ENCODE measurements at regions not wholly inside any gene's neighbourhood (a gene's known extent, or its start where the extent isn't known, plus 50 kb on each side); places are given as distances from the start of the nearest gene placed in this dataset.
"Not testable (repeated sequence)": the region's sequence is repeated elsewhere in the genome, so short reads cannot be mapped to it uniquely, and the experiment has no call there.

DNA sequence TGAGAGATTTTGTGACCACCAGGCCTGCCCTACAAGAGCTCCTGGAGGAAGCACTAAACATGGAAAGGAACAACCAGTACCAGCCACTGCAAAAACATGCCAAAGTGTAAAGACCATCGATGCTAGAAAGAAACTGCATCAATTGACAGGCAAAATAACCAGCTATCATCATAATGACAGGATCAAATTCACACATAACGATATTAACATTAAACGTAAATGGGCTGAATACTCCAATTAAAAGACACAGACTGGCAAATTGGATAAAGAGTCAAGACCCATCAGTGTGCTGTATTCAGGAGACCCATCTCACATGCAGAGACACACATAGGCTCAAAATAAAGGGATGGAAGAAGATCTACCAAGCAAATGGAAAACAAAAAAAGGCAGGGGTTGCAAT lies 182.4 kb downstream of the PRELID2 start:
- DNase-seq, result not testable (repeated sequence)

DNA sequence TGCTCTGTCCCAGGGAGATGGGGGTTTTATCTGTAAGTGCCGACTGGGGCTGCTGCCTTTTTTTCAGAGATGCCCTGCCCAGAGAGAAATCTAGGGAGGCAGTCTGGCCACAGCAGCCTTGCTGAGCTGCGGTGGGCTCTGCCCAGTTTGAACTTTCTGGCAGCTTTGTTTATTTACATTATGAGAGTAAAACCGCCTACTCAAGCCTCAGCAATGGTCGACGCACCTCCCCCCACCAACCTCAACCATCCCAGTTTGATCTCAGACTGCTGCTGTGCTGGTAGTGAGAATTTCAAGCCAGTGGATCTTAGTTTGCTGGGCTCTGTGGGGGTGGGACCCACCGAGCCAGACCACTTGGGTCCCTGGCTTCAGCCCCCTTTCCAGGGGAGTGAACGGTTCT lies 188.0 kb downstream of the PRELID2 start:
- DNase-seq, result not testable (repeated sequence)

DNA sequence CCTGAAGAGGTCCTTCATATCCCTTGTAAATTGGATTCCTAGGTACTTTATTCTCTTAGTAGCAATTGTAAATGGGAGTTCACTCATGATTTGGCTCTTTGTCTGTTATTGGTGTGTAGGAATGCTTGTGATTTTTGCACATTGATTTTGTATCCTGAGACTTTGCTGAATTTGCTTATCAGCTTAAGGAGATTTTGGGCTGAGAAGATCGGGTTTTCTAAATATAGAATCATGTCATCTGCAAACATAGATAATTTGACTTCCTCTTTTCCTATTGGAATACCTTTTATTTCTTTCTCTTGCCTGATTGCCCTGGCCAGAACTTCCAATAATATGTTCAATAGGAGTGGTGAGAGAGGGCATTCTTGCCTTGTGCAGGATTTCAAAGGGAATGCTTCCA lies 191.9 kb downstream of the PRELID2 start:
- DNase-seq, result peak; percentile 15

DNA sequence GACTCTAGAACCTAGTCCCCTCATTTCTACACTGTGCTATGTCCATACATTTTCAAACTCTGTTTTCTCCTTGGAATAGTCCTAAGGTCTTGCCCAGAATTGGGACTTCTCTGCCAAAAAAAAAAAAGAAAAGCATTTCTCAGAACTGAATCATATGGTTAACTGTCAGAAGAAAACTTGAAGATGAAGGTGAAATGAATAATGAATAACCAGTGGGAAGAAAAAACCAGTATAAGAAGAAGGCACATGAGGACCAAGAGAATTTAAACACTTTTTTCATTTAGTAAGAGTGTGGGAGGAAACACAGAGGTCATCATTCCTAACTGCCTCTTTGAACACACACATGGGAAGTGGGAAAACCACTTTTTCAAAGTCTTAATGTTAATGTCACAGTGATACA lies 197.7 kb downstream of the PRELID2 start:
- no peak for DNase-seq

DNA sequence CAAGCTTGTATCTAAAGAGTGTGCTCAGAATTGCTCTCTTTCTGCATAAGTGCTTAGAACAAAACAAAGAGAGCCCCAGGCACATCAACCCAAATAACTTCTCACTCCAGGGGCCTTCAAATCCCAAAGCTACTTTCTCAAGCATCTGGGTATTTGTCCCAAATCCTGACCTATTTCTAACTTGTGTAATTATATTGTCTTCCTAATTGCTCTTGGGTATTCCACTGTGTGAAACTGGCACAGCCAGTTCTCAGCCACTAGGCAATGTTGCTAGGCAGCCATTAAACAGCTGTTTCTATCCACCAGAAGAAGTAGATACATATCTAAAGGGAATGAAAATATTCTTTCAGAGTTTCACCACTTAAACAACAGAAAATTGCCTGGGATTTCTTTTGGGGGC lies 198.8 kb downstream of the PRELID2 start:
- DNase-seq, result no peak

DNA sequence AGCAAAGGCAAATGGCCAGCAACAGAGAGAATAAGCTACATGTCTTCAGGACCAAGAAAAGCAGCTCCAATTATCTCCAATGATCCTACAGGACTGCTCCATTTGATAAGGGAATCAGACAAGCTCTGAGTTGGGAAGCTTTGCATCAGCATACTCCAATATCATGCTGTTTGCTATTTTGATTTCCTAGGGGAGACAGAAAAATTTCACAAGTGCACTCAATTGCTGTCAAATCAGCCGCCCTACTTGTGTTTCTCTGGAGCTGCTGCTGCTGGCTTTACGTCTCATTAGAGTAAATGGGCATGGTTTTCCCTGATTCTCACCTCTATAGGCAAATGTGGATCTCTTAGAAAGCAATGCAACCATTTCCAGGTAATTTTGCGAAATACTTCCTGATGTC lies 201.7 kb downstream of the PRELID2 start:
- DNase-seq, result no peak

DNA sequence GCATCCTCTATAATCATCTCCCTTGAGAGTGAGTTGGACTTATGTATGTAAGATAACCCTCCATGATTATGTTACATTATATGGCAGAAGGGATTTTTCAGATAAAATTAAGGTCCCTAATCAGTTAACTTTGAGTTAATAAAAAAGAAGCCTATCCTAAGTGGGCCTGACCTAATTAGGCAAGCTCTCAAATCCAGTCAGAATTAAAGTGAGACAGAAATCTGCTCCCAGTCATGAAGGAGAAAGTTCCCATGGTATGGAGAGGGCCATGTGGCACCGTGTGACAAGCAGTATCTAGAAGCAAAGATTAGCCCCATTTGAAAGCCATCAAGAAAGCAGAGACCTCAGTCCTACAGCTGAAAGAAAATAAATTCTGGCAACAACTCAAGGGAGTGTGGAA lies 202.4 kb downstream of the PRELID2 start:
- DNase-seq, result no peak

DNA sequence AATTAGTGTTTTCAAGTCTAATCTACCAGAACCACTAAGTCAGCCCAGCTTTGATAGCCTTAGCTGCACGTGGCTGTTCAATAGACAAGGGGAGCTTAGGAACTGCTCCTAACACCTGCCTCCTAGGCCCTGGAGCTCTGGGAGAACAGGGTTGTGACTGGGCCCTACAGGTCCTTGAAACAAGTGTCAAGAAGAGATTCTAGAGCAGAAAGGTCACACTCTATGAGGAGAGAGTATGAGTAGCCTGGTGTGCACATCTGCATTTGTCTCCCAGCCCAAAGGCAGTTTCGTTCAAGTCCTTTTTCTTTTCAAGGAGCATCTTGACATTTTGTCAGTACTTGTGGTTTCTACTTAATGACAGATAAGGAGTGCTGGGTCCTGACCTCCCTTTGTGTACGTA lies 206.1 kb downstream of the PRELID2 start:
- peak; percentile 13 for DNase-seq

DNA sequence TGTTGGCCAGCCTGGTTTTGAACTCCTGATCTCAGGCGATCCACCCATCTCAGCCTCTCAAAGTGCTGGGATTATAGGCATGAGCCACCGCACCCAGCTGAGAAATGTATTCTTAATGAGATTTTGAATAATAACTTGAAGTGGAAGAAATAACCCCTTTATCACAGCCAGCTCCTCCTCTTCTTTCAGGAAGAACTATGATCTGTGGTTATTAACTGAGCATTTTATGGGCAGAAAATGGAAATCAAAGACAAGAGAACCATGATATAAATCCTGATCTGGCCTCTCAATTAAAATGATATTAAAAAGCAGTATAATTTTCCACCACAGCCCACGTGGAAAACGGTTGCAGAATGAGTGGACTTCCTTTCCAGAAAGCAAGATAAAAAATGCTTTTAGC lies 206.6 kb downstream of the PRELID2 start:
- no peak for DNase-seq

DNA sequence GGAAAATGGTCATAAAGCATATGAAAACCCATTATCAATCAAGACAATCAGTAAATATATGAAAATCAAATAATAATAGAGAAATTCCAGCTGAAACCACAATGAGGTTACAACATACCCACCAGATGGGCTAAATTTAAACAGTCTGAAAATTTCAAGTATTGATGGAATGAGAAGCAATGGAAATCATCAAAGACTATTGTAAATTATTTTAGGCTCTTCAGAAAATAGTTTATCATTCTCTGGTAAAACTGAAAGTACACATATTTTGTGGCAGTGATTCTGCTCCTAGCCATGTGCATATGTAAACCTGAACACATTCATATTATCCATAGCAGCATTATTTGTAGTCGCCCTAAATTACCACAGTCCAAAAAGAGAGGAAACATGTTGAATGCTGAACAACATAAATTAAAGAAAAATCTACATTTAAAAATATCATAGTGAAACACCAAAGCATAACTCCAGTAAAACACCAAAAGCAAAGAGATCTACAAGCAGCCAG lies 215.3 kb downstream of the PRELID2 start:
- no peak for DNase-seq

DNA sequence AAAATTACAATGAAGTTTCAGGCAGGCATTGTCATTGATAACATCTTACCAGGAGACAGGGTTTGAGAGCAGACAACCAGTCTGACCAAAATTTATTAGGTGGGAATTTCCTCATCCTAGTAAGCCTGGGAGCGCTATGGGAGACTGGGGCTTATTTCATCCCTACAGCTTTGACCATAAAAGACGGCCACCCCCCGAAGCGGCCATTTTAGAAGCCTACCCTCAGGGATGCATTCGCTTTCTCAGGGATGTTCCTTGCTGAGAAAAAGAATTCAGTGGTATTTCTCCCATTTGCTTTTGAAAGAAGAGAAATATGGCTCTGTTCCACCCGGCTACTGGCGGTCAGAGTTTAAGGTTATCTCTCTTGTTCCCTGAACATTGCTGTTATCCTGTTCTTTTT lies 218.4 kb downstream of the PRELID2 start:
- not testable (repeated sequence) for DNase-seq

DNA sequence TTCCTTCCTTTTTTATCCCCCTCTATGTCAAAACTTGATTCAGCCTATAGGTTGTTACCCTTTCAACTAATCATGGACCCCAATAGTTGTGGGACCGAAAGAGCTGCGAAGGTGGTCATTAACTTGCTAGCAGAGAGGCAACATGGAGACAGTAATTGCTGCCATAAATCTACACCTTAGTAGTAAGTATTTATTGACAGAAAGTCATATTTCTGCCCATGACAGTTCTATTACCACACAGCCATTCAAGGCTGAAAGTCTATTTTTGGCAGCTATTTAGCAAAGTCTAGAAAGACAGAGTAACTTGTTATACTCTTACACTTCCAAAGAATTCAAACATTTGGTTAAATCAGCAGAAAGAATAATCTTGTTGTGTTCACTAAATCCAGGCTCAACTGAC lies 236.2 kb downstream of the PRELID2 start:
- no peak for DNase-seq

DNA sequence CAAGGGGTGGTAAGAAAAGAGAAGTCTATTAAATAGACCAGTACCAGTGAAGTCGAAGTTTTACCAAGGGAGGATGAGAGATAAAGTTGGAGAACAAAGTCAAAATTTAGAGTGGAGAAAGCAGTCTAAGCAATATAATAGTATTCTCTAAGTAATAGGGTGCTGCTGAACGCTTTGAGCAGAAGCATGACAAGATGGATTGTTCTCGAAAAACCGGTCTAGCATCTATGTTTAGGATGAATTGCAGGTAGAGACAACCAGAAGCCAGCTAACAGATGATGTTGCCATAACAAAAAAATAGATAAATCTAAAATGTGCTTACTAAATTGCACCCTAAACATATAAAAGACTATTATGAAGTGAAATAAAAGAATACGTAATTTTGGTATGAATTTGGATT lies 237.0 kb downstream of the PRELID2 start:
- DNase-seq, result no peak

DNA sequence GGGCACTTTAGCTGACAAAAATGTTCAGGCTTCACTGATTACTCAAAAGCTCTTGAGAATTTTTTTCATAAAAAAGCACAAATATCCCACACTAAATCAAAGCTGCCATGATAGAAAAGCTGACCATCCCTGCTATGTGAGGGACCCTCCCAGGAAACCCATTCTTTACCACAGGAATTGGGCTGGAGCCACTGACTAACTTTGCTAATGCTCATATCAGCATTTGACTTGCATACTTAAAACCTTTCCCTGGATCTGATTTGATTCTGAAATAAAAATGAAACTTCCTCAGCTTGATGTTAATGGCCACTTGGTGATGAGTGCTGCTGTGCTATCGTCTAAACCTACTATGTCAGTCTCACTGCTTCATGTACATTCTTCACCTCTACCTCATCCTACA lies 243.6 kb downstream of the PRELID2 start:
- no peak for DNase-seq

DNA sequence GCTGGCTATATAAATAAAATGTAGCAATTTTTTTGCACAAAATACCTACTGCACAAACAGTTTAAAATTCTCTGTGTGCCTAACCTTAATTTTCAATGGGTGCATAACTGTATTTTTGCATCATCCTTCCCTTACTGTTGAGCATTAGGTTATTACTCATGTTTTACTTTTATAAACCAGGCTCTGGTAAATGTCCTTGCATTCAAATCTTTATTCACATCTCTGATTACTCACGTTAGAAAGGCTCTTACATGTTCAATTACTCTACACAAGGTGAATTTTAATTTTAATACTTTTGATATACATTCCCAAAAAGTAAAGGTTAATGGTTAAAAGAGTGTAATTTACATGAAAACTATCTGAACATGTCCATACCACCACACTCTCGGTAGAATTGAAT lies 246.1 kb downstream of the PRELID2 start:
- DNase-seq, result no peak

DNA sequence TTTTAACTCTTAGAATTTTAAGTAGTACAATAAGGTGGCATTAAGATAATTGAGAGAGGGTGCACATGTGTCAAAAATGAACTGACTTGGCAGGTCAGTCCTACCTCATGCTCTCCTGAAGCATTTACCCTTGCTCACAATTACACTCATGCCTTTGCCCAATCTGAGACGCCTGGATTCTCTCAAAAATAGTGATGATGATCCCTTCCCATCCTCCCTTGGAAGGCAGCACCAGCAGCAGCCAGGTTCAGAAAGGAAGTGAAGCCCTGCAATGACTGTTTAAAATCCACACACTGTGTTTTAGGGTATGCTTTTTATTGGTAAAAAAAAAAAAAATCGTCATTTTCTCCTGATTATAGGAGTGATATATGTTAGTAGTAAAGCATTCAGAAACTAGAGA lies 246.6 kb downstream of the PRELID2 start:
- DNase-seq, result no peak

DNA sequence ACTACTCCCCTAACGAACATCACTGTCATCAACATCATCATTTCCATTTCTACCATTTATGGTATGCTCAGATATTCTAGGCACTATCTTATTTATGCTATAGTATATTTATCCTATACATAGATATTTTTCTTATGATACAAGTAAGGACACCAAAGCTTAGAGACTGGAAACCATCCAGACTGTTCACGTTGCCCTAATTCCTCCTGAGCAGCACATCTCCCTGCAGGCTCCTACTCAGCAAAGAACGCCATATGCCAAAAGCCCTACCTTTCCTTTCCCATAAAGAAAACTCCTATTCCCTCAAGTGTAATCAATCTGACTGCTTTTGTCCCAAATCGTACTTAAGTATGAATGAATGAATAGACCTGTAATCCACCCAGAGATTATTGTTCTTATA lies 247.0 kb downstream of the PRELID2 start:
- DNase-seq, result no peak

DNA sequence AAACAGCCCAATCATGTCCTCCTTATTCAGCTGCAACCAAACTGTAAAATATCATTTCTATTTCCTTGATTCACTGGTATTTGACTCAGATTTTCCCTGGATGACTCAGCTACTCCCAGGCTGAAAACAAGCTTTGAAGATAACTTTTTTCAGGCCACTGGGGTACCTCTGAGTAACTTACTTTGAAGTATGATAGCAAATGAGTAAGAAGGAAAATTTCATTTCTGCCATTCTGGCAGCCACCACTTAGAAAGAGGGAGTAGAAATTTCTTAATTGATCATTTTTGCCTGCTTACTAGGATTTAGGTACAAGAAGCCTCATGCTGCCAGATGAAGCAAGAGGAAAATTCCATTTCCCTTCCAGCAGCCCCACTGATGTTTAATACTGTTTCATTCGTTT lies 247.4 kb downstream of the PRELID2 start:
- peak; percentile 2 for DNase-seq

DNA sequence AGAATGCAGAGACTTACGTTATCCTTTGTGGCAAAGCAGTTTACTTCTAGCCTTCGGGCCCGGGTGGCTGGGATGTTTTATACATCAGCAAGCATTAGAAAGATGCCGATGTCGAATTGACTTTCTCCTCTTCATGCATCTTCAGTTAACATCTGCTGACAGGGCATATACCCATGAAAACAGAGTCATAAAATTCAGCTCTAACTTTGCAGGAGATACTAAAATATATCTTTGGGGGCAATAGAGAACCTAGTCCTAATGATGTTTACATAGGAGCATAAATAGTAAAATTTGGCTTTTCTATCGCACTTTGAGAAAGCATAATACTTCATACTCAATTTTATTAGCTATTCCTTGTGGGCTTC lies 247.9 kb downstream of the PRELID2 start:
- no peak for DNase-seq

DNA sequence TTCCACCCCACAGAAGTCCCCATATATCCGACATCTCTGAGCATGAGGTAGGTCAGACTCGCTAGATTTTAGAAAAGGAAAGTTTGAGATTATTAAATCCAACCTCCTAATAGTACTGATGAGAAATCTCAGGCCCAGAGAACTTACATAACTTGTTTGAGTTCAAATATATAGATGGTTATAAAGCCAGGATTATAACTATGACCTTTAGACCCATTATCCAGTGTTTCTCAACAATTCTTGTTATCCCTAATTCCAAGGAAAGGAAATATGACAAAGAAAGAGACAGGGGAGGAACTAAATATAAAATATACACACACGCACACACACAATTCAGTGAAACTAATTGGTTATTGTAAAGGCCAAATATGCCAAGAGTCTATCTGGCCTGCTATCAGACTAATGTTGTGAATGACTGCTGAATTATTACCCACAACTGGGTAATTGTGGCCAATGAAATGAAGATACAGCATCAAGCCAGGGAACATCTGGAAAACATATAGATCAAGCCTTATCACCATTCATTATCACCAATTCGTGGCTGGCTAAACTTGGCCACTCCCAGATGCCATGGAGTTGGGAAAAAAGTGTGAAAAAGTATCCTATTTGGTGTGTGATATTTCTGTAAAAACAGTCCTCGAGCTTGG lies 248.4 kb downstream of the PRELID2 start:
- no peak for DNase-seq

DNA sequence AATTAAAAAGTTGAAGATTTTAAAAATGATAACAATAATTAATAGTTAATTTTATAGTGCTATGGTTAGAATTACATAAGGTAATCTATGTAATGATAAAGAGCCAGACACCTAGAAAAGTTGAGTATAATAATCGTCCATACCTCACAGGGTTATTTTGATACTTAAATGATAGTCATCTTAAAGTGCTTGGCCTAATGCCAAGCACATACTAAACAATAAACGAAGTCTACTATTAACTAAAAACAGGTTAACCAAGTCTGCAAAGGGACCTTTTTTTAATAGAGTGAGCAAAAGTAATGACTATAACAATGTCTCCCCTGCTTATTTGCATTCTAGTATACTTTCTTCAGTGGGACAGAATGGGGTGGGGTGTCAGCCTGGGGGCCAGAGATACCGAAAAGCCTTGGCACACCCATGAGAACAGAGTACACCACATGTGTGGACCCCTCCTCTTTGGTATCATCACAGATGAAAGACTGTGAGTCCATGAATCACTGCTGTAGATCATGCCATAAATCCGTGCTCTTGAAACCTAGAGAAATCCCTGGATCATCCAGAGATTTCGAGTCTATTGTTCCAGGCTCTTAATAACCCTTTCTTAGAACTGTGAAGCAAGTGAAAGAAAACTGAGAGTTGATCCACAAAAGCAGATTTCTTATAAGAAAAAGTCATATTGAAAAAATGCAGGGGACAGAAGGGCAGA lies 249.5 kb downstream of the PRELID2 start:
- DNase-seq, result no peak

DNA sequence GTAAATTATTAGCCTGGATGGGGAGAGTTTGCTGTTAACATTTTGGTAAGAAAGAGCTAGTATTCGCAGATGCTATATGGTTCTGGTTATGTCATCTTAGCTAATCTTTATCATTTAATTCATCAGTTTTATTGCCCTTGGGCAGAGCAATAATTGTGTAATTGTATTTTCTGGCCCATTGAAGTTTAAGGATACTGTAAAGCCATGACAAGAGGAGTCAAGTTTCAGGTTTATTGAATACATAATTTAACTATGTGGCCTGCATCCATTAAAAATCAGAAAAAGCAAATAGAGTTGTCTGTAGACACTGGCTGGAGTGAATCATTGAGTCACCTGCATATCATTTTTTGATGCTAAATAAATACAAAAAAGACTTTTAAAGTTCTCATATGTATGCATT lies 255.8 kb downstream of the PRELID2 start:
- no peak for DNase-seq

DNA sequence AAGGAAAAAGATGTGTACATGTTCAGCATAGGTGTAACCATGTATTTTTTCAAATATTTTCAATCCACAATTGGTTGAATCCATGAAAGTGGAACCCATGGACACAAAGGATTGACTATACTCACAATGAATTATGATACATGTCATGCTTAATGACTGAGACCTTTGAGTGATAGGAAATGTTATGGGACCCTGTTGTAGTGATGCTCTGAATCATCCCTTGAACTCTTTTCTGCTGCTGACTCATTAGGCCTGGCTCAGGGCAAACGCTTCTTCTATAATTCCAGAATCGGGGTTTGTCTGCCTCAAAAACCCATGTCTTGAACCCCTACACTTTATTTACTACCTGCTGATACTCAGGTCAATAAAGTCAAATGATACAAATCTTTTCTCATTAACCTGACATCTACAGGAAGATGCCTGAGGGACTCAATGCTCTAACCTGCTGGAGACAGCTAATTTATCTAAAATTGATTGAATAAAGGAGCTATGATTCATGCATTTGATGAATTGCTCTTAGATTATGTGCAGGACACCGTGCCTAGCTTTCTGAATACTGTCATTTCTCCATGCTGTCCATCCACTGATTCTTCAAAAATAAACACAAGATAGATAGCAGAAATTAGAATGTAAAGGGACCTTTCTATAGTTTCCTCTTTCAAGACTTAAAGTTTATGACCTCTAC lies 260.1 kb downstream of the PRELID2 start:
- DNase-seq, result no peak

DNA sequence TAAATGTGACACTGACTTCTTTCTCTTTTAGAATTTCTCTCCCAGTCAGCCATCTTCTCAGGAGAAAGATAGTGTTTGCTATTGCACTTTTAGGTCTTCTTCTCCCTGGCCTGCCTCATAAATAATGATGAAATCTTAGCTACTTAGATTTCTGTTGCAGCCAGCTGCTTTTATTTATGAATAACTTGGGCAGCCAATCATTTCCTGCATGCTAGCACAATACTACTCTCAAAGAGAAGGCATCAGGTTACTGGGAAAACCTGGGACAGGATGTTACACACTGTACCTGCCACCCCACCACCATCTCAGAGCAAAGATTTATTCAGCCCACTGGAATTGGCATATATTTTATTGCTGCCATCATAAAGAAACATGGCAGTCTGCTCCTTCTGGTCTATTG lies 266.6 kb downstream of the PRELID2 start:
- no peak for DNase-seq

Measured in hematopoietic multipotent progenitor cell treated with erythropoietin and hydrocortisone succinate and interleukin-3 and kit ligand, for 4 days (in vitro differentiated cells).